Mesothelial cell of epicardium (in vitro differentiated cells): ENCODE measurements at regions not wholly inside any gene's neighbourhood (a gene's known extent, or its start where the extent isn't known, plus 50 kb on each side); places are given as distances from the start of the nearest gene placed in this dataset.

Experiments used
- DNase-seq, 2 experiments: peaks; one replicate each; pipeline ENCODE4 v3.0.0; 2021; ENCODE audit warnings: low spot score in 2 of 2; ENCODE audit not compliant: unreplicated experiment in 2 of 2
- H3K27ac Mint-ChIP-seq: 2 replicates; pipeline ENCODE4 v1.8.0; 2021; ENCODE audit warnings: mixed read lengths
- H3K27me3 Mint-ChIP-seq: 2 replicates; pipeline ENCODE4 v1.8.0; 2021; ENCODE audit warnings: low read depth, mixed read lengths
- H3K36me3 Mint-ChIP-seq: 2 replicates; pipeline ENCODE4 v1.8.0; 2021; ENCODE audit warnings: mixed read lengths
- H3K4me1 Mint-ChIP-seq: 2 replicates; pipeline ENCODE4 v1.8.0; 2021; ENCODE audit warnings: mixed read lengths
- H3K4me3 Mint-ChIP-seq: 2 replicates; pipeline ENCODE4 v1.8.0; 2021; ENCODE audit warnings: mild to moderate bottlenecking, moderate library complexity, mixed read lengths
- H3K9me3 Mint-ChIP-seq: 2 replicates; pipeline ENCODE4 v1.8.0; 2021; ENCODE audit warnings: mixed read lengths
- TF ChIP-seq, protein P1 (sequence below): fragments of 200-600 bp; sonication (generic); IDR thresholded peaks from one replicate; pipeline ENCODE4 v1.5.0; 2021; ENCODE audit warnings: antibody characterized with exemption; ENCODE audit not compliant: unreplicated experiment

DNA sequence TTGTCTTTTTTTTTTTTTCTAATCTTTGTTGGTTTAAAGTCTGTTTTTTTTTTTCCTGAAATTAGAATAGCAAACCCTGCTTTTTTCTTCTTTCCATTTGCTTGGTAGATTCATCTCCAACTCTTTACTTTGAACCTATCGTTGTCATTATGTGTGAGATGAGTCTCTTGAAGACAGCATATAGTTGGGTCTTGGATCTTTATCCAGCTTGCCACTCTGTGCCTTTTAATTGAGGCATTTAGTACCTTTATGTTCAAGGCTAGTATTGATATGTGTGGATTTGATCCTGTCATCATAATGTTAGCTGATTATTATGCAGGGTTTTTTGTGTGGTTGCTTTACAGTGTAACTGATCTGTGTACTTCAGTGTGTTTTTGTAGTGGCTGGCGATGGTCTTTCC is 383.8 kb downstream of the MAN2A1 start:
- DNase-seq: no peak
- Mint-ChIP-seq H3K36me3 (peaks cover 12% of the 10 kb centered on the region), H3K27ac (no peak overlapping the region), H3K27me3 (peaks cover 6% of the 10 kb centered on the region), H3K4me1 (no peaks in the 10 kb centered on the region), H3K4me3 (no peak overlapping the region), H3K9me3 (peaks cover 56% of the 10 kb centered on the region)
- TF ChIP-seq, protein P1, sequence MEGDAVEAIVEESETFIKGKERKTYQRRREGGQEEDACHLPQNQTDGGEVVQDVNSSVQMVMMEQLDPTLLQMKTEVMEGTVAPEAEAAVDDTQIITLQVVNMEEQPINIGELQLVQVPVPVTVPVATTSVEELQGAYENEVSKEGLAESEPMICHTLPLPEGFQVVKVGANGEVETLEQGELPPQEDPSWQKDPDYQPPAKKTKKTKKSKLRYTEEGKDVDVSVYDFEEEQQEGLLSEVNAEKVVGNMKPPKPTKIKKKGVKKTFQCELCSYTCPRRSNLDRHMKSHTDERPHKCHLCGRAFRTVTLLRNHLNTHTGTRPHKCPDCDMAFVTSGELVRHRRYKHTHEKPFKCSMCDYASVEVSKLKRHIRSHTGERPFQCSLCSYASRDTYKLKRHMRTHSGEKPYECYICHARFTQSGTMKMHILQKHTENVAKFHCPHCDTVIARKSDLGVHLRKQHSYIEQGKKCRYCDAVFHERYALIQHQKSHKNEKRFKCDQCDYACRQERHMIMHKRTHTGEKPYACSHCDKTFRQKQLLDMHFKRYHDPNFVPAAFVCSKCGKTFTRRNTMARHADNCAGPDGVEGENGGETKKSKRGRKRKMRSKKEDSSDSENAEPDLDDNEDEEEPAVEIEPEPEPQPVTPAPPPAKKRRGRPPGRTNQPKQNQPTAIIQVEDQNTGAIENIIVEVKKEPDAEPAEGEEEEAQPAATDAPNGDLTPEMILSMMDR: no peak

DNA sequence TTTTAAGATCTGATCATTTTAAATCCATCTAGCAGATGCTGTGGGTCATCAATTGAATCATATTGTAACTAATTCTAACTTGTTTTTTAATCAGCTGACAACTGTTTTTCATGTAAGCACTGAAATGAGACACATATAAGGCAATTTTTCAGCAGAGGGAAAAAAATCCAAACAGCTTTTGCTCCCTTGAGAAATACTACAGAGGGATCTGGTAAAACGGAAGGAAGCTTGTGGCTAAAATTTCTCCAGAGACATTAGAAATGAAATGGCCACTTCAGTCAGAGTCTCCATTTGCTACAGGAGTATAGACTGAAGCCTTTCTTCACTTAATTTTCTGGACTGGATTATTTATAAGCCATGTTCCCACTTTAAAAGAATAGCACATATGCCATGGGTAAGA is 385.9 kb downstream of the MAN2A1 start:
- Mint-ChIP-seq H3K27ac (no peak overlapping the region), H3K4me3 (no peak overlapping the region), H3K4me1 (no peaks in the 10 kb centered on the region)

DNA sequence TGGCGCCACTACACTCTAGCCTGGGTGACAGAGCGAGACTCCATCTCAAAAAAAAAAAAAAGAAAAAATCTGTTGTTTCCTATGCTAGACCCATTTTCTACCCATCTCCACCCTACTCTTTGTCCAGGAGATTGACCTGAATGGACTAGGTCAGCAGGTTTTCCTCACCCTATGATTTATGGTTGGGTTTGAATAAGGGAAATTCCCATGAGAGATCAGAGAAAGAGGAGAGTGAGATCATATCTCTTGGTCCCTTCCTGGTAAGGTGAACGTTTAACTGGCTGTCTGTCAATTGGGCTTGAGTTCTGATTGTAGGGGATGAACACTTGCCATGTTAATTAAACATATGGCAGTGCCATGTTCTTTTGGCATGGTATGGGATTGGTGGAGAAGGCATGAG is 387.4 kb downstream of the MAN2A1 start:
- H3K36me3 Mint-ChIP-seq: peaks cover 8% of the 10 kb centered on the region
- DNase-seq: no peak
- peaks cover 5% of the 10 kb centered on the region for H3K27me3 Mint-ChIP-seq
- no peak overlapping the region for H3K4me3 Mint-ChIP-seq
- no peaks in the 10 kb centered on the region for H3K4me1 Mint-ChIP-seq
- TF ChIP-seq, protein P1: no peak
- peaks cover 23% of the 10 kb centered on the region for H3K9me3 Mint-ChIP-seq
- no peak overlapping the region for H3K27ac Mint-ChIP-seq

More for the DNA sequence above, 385.9 kb downstream of the MAN2A1 start:
- peaks cover 6% of the 10 kb centered on the region for H3K27me3 Mint-ChIP-seq
- peaks cover 8% of the 10 kb centered on the region for H3K36me3 Mint-ChIP-seq
- no peak for DNase-seq
- H3K9me3 Mint-ChIP-seq: peaks cover 35% of the 10 kb centered on the region
- TF ChIP-seq, protein P1: no peak

DNA sequence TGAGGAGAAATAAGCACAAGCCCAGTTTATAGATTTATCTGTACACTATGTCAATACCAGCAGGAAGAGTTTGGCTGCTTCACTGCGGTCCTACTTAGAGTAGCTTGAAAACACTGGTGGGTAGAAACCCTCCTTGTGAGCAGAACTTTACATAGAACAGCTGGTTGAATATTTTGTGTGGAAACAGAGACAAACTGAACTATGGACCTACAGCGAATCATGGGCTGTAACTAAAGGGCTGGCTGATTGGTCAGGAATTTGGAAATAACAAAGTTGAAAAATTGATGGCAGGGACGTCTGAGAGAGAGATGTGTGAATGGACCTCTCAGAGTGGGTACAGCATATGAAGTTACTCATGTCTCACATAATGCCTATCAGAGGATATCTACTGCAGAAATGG is 392.5 kb downstream of the MAN2A1 start:
- Mint-ChIP-seq H3K27ac (no peak overlapping the region), H3K9me3 (peaks cover 2% of the 10 kb centered on the region), H3K36me3 (no peaks in the 10 kb centered on the region), H3K4me1 (peaks cover 4% of the 10 kb centered on the region), H3K27me3 (peaks cover 13% of the 10 kb centered on the region), H3K4me3 (no peak overlapping the region)
- TF ChIP-seq, protein P1: no peak
- no peak for DNase-seq

DNA sequence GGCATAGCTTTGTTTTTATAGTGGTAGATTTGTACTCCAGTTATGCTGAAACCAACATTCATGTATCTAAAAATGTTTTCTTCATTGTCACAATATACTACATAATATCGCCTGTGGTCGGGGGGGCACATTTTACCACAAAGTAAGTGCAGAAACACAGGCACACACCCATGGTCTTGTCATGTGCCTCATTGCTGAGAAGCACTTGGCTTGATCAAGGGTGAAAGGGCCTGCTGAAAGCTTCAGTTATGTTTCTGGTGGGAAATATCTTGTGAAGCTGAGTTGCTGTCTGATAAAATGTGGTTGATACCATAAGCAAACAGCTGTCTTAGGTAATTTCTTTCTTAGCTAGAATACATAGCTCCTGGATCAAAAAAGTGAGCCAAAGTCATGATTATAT is 393.1 kb downstream of the MAN2A1 start:
- TF ChIP-seq, protein P1: no peak
- DNase-seq: no peak
- H3K27ac Mint-ChIP-seq: no peak overlapping the region
- no peak overlapping the region for H3K4me3 Mint-ChIP-seq
- no peaks in the 10 kb centered on the region for H3K36me3 Mint-ChIP-seq
- peaks cover 4% of the 10 kb centered on the region for H3K4me1 Mint-ChIP-seq
- peaks cover 13% of the 10 kb centered on the region for H3K27me3 Mint-ChIP-seq
- H3K9me3 Mint-ChIP-seq: no peaks in the 10 kb centered on the region

DNA sequence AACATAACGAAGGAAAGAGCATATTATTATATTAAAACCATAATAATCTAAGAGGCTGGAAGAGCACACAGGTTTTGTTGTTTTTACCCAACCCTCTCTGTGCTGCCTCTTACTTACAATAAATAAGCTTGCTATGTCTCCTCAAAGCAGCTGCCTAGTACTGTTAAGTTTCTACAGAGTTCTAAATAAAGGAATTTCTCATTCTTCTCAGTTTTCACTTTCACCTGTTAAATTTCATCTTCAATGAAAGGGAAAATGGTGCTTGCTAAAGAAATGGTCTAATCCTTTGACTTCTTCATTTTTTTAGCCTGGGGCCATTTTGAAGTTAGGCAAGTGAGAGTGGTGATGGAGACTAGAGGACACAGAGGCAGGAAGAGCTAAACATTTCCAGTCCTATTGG is 396.1 kb downstream of the MAN2A1 start:
- Mint-ChIP-seq H3K9me3 (no peaks in the 10 kb centered on the region), H3K36me3 (no peaks in the 10 kb centered on the region)
- DNase-seq: no peak

More for the DNA sequence above, 396.1 kb downstream of the MAN2A1 start:
- Mint-ChIP-seq H3K4me1 (peaks cover 4% of the 10 kb centered on the region), H3K27me3 (peaks cover 13% of the 10 kb centered on the region), H3K27ac (no peak overlapping the region), H3K4me3 (no peak overlapping the region)
- TF ChIP-seq, protein P1: no peak
